MM.1S (cell line): ENCODE measurements at regions not wholly inside any gene's neighbourhood (a gene's known extent, or its start where the extent isn't known, plus 50 kb on each side); places are given as distances from the start of the nearest gene placed in this dataset.

Experiments
- CTCF ChIP-seq: fragments of 300-600 bp; sonication (generic); IDR thresholded peaks from 2 replicates; pipeline ENCODE4 v1.5.1; 2016; ENCODE audit warnings: antibody characterized with exemption, low read length, mixed read lengths
- EZH2phosphoT487 ChIP-seq: fragments of 300-600 bp; sonication (generic); IDR thresholded peaks from 2 replicates; pipeline ENCODE4 v1.6.1; 2018; ENCODE audit warnings: antibody characterized with exemption, low read length

- TF ChIP-seq CTCF (no peak), EZH2phosphoT487 (no peak)
Observed at GRCh38 chr5:124645396-124645795, 101.0 kb downstream of the ZNF608 start.
